ENCODE measurements at regions not wholly inside any gene's neighbourhood (a gene's known extent, or its start where the extent isn't known, plus 50 kb on each side); places are given as distances from the start of the nearest gene placed in this dataset.
A peak's percentile ranks its signal among the peaks of the same experiment; 100 is the strongest.
"Not testable (repeated sequence)": the region's sequence is repeated elsewhere in the genome, so short reads cannot be mapped to it uniquely, and the experiment has no call there.

DNA sequence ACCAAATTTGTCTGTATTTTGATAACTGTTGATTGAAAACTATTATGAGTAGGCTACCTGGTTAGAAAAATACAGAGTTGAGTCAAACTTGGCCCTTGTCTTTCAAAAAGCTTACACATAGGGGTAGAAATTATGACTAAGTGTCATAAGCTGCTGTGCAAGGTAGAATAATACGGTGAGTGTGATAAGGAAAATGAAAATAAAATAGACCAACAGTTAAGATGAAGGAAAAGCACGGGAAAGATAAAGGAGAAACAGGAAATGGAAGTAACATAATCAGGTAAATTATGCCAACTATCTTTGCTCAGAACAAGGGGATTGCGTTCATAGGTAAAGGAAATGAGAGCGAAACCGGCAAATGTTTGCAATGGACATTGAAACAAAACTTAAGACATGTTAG, 302.5 kb downstream of the PCDH7 start:
- no peak for DNase-seq

DNA sequence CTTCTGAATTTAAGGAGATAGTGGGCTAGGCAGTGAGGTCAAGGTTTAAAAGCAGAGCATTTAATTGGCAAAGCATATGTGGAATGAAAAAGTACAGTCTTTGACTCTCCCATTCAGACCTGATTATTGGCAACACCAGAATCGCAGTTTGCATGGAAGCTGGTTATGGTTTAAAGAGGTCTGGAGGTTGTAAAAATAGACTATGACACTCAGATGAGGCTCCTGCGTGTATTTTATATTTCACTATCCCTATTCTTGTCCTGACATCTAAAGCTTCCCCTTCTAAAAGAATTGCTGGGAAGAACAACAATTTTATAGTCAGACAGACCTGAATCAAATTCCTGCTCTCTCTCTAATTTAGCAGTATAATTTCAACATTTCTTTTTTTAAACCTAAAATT, 302.9 kb downstream of the PCDH7 start:
- no peak for DNase-seq

DNA sequence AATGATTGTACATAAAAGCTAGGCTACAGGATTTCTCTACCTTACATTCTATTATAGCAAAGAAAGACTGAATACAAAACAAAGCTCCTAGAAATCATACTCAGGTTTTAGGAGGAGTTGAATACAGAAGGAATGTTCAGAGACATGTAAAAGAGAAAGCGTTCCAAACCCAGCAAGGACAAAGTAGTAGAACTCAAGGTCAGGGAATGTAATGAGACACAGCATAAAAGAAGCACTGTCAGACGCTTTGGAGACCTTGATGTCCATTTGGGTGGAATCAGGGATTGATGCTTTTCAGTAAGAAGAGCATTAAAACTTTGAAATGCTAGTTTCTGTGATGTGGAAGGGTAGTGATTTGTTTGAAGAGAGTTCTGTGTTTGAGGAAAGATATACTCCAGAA, 303.6 kb downstream of the PCDH7 start:
- DNase-seq: no peak

DNA sequence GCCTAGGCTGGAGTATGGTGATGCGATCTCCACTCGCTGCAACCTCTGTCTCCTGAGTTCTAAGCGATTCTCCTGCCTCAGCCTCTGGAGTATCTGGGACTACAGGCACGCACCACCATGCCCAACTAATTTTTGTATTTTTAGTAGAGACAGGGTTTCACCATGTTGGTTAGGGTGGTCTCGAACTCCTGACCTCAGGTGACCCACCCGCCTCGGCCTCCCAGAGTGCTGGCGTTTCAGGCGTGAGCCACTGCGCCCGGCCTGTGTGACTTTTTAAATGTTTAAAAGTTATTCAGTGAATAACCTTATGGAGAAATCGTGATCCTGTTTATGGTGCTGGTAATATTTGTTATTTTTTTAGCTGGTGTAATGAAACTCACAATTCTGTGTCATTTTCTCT, 304.6 kb downstream of the PCDH7 start:
- DNase-seq: not testable (repeated sequence)

DNA sequence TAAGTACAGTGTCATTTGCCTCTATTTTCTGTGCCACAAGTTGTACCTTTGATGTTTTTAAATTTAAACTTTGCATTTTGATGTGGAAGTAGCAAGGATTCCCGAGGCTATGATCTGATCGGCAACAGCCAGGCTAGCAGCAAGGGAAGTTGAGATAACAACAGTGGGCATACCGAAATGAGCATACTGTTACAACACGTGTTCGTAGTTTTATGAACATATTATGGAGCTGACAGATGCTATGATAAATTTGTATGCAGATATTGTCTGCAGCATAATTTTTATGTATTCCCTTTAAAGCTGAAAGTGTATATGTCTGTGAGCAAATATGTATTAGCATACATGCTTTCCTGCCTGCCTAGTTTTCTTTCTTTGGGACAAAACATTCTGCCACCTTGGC, 306.1 kb downstream of the PCDH7 start:
- DNase-seq: no peak

DNA sequence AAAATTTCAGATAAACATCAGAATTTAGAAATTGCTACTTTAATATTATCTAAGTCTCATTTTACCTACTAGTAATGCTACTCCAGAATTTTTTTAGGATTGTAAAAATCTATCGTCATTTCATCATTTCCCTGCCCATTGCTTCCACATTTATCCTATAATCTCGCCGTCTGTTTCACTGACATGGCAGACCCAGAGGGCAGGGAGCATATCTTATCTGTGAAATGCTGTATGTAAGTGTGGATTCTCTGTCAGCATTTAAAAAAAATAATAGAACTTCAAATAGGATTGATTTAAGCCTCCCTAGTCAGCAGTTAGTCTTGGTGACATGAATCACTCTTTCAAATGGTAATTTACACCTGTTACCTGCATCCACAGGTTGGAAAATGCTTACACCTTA, 314.4 kb downstream of the PCDH7 start:
- no peak for DNase-seq

DNA sequence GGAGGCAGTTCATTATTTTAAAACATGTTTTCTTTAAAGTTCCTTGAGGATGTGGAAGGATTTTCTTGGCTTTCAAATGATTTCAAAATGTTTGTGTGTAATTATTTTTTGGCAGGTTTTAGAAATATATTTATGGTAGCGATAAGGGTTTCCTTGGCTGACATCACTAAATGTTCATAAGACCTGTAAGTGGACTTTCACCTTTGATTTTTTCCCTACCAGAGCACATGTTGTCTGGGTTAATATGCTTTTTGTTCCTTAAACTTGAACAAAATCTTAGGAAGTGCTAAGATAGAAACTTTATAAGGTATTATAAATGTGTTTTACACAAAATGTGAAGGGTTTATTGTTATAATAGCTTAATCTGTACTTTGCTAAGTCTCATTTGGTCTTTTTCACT, 315.6 kb downstream of the PCDH7 start:
- DNase-seq: no peak

DNA sequence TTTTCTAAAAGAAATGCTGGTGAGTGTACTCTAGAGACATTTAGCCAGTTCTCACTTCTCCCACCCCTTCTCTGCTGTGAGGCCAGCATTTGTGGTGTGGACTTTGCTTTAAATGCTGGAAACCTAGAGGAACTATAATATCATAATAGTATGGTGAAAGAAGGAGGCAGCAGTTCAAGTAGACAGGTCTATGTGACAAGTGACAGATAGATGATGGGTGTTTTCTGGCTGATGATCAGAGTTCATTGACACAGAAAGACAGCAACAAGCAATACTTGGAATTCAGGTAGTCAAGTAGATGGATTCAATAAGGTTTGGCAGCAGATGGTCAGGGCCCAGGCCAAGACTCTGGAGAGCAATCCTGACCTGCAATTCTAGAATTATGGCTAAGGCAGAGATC, 317.5 kb downstream of the PCDH7 start:
- DNase-seq: no peak

DNA sequence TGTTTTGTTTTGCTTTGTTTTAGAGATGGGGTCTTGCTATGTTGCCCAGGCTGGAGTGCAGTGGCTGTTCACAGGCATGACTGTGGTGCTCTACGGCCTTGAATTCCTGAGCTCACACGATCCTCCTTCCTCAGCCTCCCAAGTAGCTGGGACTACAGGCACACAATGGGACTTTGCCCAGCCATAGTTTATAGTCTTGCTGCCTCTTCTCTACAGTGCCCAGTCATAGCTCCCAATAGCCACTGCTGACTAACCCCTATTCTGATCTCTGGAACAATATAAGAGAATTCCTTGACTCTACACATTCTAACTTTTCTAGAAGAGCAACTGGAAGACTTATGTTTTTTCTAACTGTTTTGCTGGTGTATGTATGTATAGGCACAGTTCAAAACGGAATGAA, 319.2 kb downstream of the PCDH7 start:
- no peak for DNase-seq

DNA sequence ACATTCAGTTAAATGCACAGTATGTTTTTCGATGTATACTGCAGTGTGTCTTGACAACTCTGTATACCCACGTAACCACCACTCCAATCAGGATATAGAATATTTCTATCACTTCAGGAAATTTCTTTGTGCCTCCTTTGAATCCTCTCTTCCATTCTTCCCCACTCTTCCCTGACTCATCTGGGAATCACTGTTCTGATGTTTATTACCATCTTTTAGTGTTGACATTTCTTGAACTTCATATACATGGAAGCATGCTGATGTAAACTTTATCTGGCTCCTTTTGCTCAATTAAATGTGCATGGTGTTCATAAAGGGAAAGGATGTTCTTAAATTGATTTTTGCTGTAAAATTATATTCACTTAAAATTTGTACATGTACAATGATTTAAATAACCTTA, 319.9 kb downstream of the PCDH7 start:
- no peak for DNase-seq

DNA sequence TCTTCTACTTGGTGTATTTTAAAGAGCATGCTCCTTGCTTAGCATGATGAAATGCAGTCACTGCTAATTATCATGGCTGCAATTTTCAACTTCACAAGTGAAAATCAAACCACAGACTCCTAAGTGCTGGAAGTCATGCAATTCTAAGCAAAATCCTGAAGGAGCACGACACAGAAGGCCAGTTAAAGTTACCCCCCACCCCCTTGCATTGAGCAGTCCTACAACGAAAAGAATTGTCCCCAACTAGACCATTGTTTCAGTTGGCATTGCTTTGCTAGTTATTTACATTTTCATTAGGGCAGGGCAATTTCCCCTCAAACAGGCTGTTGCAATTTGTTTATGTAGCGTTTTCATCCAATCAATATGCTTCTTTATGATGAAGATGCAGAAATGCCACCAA, 321.2 kb downstream of the PCDH7 start:
- DNase-seq: no peak

DNA sequence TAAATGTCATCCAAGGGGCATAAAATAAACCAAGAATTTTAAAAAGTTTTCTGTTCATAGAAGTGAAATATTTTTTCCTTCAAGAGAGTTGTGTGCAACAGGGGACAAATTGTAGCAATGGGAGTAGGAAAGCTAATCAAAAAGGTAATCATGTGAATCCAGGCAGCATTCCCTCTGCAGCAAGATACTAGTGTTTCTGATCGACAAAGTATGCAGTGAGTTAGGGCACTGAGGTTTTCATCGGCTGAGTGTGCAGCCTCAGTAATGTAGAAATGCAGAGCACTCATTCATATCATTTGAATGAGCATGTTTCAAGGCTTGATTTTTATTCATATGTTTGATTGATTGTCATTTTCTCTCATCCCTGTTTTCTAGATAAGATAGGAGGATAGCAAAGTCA, 321.7 kb downstream of the PCDH7 start:
- no peak for DNase-seq

DNA sequence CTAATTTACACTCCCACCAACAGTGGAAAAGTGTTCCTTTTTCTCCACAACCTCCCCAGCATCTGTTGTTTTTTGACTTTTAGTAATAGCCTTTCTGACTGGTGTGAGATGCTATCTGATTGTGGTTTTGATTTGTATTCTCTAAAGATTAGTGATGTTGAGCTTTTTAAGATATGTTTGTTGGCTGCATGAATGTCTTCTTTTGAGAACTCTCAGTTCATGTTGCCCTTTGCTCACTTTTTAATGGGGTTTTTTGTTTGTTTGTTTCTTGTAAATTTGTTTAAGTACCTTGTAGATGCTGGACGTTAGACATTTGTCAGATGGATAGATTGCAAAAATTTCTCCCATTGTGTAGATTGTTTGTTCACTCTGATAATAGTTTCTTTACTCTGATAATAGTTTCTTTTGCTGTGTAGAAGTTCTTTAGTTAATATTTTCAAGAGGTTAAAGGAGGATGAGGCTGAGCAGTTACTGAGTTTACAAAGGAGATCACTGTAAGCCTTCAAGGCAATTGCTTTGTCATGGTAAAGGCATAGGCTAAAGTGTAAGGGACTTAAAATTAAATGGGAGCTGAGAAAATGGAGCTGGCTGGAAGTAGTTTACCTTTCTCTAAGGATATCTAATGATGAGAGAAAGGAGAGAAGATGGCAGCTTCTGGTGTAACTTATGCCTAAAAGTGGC, 323.4 kb downstream of the PCDH7 start:
- DNase-seq: no peak

DNA sequence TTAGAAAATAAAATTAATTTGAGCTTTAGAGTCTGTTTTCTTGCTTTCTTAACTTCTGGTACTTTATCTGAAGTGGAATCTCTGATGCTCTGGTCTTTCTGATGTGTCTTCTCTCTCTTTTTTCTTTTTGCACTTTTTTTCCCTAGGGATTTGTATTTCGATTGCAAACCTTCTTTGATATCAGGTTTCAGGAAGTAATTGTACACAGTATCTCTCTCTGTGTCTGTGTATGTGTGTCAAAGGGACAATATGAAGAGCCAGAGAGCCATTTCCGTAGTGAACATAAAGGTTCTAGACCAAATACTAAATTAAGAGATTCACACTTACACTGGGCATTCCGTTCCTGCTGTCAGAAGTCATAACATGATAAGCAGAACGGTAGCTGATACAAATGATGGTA, 325.0 kb downstream of the PCDH7 start:
- DNase-seq: no peak

DNA sequence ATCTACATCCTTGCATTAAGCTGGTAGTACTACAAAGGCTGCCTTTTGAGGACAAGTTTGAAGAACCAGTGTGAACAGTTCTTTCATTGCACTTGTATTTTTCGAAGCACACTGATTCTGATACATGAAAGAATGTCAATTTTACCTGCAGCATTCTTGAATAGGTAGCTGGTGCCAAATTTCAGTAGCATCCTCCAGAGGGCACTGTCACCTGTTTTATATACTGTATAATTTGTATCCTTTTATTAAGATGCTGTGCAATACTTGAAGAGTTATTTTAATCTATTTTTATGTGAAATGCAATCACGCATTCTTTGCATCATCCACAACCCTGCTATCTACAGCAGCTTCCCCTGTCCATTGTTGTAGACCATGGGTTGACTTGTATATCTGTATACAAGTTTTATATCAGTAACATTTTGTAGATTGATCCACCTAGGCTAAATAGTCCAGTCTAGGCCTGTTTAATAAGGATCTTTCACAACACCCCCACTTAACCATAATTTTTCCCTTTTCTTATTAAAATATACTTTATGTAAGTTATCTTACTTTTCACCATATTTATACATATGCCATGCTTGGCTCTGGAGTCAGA, 325.7 kb downstream of the PCDH7 start:
- DNase-seq: peak; percentile 34 to 69

DNA sequence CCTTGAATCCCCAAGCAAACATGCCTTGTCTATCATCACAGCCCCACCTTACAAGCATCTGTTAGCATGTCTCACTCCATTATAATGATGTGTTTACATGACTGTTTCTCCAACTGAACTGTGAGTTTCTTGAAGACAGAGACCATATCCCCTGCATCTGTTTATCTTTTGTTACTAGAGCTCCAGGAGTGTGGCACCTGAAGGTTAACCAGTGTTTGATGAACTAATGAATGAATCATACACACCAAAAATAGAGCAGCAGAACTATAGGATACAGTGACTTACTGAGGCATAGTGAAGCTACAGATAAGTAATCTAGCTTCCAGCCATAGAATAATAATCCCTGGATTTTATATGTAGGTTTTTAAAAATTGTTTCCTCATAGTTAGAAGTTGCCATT, 331.0 kb downstream of the PCDH7 start:
- no peak for DNase-seq

DNA sequence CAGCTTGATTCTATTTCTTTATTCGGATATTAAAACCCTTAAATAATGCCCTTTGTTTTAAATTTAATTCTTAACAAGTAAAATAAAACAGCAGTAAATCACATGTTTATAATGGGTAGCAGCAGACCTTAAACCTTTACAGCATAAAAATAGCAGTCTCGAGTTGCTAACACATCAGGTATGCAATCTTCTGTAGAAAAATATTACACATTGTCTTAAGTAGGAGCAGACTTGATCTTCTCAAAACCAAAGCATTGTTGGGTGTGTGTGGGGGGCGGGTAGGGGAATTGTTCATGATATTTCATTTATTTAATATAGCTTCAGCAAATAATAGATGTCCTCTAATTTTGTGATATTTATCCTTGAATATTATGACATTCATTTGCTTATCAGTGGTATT, 331.4 kb downstream of the PCDH7 start:
- DNase-seq: no peak

DNA sequence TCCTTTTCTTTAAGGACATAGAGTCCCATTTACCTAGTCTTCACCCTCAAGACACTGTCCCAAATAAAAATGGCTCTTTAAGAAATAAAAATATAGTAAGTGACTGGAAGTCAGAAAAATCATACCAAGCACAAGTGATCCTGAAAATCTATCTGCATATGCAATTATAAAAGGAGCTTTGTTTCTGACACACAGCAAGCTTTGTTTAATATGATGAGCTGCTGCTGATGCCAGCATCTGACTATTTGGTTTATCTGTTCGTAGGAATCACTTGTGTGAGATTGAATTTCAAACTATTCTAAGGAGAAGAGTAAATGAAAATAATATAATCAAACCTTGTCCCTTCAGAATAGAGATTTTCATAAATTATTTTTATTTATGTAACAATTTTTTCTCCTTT, 332.4 kb downstream of the PCDH7 start:
- DNase-seq: no peak

DNA sequence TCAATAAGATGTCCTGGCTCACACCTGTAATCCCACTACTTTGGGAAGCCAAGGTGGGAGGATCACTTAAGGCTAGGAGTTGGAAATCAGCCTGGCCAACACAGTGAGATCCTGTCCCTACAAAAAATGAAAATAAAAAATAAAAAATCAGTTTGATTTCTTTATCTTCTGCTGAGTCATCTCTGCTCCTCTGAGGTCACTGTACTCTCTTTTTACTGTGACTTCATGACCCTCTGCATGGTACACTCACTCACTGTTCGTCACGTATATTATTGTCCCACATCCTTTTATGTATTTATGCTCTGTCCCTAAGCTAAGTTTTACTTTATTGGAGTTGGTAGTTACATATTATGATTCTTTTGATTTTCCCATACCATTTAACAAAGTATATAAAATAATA, 333.3 kb downstream of the PCDH7 start:
- DNase-seq: no peak

DNA sequence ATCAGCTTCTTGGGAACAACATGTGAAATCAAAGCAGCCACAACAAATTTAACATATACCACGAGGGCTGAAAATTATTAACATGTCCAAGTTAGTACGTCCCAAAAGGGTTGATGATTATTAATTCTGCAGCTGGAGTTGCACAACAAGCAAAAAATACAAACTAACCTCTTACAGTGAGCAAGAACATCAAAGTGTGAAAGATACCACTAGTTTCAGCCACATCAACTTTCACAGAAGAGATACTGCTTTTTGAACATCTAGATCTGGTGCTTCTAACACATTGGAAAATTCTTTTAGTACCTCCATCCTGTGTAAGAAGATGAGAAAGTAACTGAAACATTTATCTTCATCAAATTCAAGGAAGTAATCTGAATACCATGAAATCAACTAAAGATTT, 334.1 kb downstream of the PCDH7 start:
- no peak for DNase-seq

DNA sequence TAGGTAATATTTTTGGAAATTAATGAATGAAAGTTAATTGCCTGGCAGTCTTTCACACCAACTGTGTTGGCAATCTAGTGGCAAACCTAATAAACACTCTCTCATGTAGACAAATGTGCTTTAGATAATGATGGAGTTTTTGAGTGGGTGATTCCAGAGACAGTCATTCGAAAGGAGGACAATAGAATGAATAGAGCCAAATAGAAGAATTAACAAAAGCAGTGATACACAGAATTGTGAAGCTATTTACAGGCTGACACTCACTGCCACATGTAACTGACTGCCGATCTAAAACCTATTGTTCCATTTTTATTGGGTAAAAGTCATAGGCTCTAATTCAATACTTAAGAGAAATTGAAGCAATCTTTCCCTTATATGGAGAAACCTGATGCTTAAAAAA, 338.5 kb downstream of the PCDH7 start:
- DNase-seq: no peak

DNA sequence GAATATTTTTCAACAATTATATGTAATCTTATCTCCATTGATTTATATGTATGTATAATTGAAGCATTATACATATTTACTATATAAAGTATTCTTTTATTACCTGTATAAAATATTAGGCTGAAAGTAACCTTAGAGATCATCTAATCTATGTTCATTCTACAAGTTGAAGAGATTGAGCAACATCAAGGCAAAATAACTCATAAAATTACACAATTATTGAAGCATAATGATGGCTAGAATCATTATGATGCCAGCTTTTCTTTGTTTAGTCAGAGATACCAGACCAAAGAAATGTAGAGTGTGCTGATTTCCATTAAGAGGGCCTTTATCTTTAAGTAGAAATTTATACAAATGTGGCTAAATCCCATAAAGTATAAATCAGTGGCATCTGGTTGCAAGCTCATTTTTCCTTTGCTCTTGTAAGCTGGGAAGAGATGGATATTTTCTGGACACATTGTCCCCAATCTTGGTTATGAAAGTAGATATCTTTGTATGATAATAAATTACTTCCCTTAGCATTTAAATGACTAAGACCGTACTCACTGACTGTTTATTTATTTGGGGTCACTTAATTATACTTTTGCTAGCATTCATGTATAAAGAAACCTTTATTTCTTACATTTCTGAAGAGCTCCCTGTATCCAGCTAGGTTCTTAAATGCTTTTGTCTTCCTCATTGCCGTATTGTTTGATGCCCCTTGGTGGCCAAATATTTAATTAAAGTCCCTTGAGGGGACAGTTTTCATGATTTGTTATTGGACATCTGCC, 339.8 kb downstream of the PCDH7 start:
- peak in 1 of 2 experiments; percentile 22 for DNase-seq

DNA sequence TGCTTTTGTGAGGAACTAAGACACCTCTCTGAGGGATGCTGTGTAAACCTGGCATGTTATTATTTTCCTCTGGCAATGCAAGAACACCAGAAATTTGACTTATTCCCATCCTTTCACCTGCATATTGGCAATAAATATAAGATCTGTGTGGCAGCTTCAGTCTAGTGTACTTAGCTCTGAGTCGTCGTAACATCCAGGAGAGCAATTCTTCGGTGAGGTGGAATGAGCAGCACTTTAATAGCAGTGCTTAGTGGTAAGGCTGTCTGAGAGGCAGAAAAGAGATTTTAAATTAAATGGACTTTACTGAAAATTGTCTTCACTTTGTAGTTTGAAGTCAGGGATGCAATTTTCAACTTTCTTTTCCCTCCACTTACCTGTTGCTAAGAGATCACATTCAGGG, 344.9 kb downstream of the PCDH7 start:
- DNase-seq: no peak

DNA sequence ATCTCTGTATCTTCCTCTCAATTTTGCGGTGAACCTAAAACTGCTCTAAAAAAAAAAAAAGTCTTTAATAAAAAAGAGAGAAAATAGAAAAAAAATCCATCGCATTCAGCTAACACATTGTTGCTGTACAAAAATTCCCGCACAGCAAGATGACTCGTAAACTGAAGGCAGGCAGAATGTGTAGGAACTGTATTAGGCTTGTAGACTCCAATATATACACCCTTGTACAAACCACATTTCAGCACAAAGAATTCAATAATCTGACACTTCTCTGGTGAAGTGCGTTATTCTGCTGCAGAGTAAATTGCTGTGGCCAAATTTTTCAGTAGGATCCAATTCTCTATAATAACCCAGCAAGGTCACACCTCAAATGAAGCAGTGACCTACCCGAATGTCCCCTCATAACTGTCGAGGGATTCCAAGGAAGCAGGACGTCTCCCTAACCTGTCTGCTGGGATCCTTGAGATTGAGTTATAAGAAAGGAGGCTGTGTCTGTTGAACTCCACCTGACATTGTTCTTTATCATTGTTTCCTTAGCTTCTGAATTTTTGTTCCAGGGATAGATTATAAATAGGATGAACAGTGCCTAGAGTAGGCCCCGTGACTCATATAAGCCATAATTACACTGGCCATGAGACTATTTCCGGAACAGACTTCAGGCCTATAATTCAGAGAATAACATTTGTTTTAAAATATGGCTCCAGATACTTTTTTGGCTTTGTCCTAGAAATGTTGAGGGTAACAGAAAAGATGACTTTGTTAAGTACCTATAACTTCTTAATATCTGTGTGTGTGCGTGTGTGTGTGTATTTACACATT, 348.3 kb downstream of the PCDH7 start:
- DNase-seq: no peak
